Esophagus squamous epithelium (tissue), 5 donors: ENCODE measurements at regions not wholly inside any gene's neighbourhood (a gene's known extent, or its start where the extent isn't known, plus 50 kb on each side); places are given as distances from the start of the nearest gene placed in this dataset.

Experiments
- DNase-seq: peaks from one replicate; lab custom pipeline; 2025; lab: John Stamatoyannopoulos, UW
- H3K27ac ChIP-seq, 4 donors: fragments of 200-600 bp; sonication (generic); one replicate each; pipeline ENCODE4 v1.5.1; 2016 to 2019; ENCODE audit warnings: mild to moderate bottlenecking in 1 of 4
- H3K27me3 ChIP-seq, 4 donors: fragments of 200-600 bp; sonication (generic); 1 replicate in 3 of 4; 2 replicates in 1 of 4; pipeline versions ENCODE4 v1.5.1 to v1.6.0; 2017 to 2021; ENCODE audit warnings: antibody characterized with exemption in 1 of 4
- H3K36me3 ChIP-seq, 3 donors: fragments of 200-600 bp; sonication (generic); one replicate each; pipeline ENCODE4 v1.5.1; 2016 to 2019
- H3K4me1 ChIP-seq, 3 donors: fragments of 200-600 bp; sonication (generic); one replicate each; pipeline ENCODE4 v1.5.1; 2017 to 2019
- H3K4me3 ChIP-seq, 4 donors: fragments of 200-600 bp; sonication (generic); 1 replicate in 3 of 4; 2 replicates in 1 of 4; pipeline ENCODE4 v1.5.1; 2016 to 2019; ENCODE audit warnings: mild to moderate bottlenecking in 2 of 4, moderate library complexity in 1 of 4
- H3K9me3 ChIP-seq, 3 donors: fragments of 200-600 bp; sonication (generic); one replicate each; pipeline ENCODE4 v1.5.1; 2016 to 2019
- CTCF ChIP-seq, 6 experiments: fragments of 450-650 bp in 4 of 6; fragments of 200-600 bp in 2 of 6; sonication (generic) in 2 of 6; IDR thresholded peaks; one replicate each; pipeline ENCODE4 v1.5.1; 2016 to 2019; ENCODE audit warnings: antibody characterized with exemption in 6 of 6, mild to moderate bottlenecking in 4 of 6, moderate library complexity in 4 of 6
- POLR2A ChIP-seq, 4 donors: fragments of 450-650 bp; IDR thresholded peaks; one replicate each; pipeline ENCODE4 v1.6.1; 2017; ENCODE audit warnings: antibody characterized with exemption in 4 of 4, mild to moderate bottlenecking in 4 of 4, moderate library complexity in 3 of 4
- WGBS, 2 donors: methylation state at CpG; one replicate each; pipeline ENCODE4 v1.1.5; 2018; 5-methylcytosine and 5-hydroxymethylcytosine counted together
- intact Hi-C: fragments of 100-400 bp; cut with DNase I; formaldehyde crosslinking; loops from one replicate; pipeline ENCODE4 v1.15.0; 2022
- donor health status: DM: yes; HTN: yes; CAD: no.

GRCh38 chr10:89074120-89074519 is 83.5 kb downstream of the FAS start:
- H3K4me1 ChIP-seq: peaks cover 0 to 13% (median 0%) of the 10 kb centered on the region in 3 donors
- 54 to 58% methylated on average over 3 of the region's 3 CpGs for whole genome bisulfite sequencing, 2 donors
- no peaks in the 10 kb centered on the region for H3K9me3 ChIP-seq
- no peaks in the 10 kb centered on the region for H3K27me3 ChIP-seq
- intact Hi-C loops: no loop called here
- no peaks in the 10 kb centered on the region for H3K36me3 ChIP-seq
- peak overlapping the region in 3 of 4 donors; percentile 39 to 56 (median 44) for H3K27ac ChIP-seq
- TF ChIP-seq POLR2A (IDR thresholded peaks at IDR 0.05) (no peak), CTCF (IDR thresholded peaks at IDR 0.05) (no peak)
- H3K4me3 ChIP-seq: no peak overlapping the region
- DNase-seq: no peak

- DNase-seq: no peak
- WGBS, 2 donors: 84 to 86% methylated on average over 2 of the region's 2 CpGs
- Histone ChIP-seq H3K9me3 (no peaks in the 10 kb centered on the region), H3K4me1 (peaks cover 0 to 12% (median 0%) of the 10 kb centered on the region in 3 donors), H3K27me3 (no peaks in the 10 kb centered on the region), H3K4me3 (no peak overlapping the region), H3K36me3 (no peaks in the 10 kb centered on the region), H3K27ac (peak overlapping the region in 3 of 4 donors; percentile 39 to 44 (median 43))
- TF ChIP-seq CTCF (IDR thresholded peaks at IDR 0.05) (no peak), POLR2A (IDR thresholded peaks at IDR 0.05) (no peak)
- intact Hi-C loops: no loop called here
Measured at GRCh38 chr10:89073719-89074118, 83.1 kb downstream of the FAS start.

GRCh38 chr10:89069589-89069988 is 79.0 kb downstream of the FAS start:
- Histone ChIP-seq H3K27me3 (no peaks in the 10 kb centered on the region), H3K27ac (peak overlapping the region in 2 of 4 donors; percentile 29 to 36), H3K4me1 (peaks cover 0 to 14% (median 0%) of the 10 kb centered on the region in 3 donors), H3K4me3 (no peak overlapping the region), H3K36me3 (no peaks in the 10 kb centered on the region), H3K9me3 (no peaks in the 10 kb centered on the region)
- 78 to 83% methylated on average over 4 of the region's 4 CpGs for WGBS, 2 donors
- no peak for DNase-seq
- no peak for TF ChIP-seq POLR2A (IDR thresholded peaks at IDR 0.05)
- no peak for TF ChIP-seq CTCF (IDR thresholded peaks at IDR 0.05)
- intact Hi-C loops: no loop called here
